ENCODE measurements at regions not wholly inside any gene's neighbourhood (a gene's known extent, or its start where the extent isn't known, plus 50 kb on each side); places are given as distances from the start of the nearest gene placed in this dataset.

DNA sequence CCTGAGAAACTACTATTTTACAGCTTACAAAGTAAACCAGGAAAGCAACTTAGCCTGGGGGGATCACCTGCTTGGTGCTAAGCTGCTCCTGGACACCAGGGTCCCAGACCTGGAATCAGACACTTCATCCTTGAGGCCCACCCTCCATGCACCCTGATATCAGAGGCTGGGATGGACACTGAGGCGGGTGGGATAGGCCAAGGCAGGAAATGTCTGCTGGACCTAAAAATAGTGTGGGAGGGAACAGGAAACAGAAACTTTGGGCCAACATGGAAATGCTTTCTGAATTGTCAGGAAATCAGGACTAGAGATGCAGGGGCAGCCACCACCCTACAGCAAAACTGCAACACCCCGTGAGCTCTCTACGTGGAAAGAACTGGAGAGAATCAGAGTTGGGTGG, 101.5 kb upstream of the PODXL start:
- intact Hi-C loops (cut with DNase I, micrococcal nuclease), result loop anchor here in 1 of 2 experiments (10.0 kb wide), 1 partner anchor 763 kb away; no protein-coding TSS in a partner anchor
- POLR2A ChIA-PET, result no interaction called here

DNA sequence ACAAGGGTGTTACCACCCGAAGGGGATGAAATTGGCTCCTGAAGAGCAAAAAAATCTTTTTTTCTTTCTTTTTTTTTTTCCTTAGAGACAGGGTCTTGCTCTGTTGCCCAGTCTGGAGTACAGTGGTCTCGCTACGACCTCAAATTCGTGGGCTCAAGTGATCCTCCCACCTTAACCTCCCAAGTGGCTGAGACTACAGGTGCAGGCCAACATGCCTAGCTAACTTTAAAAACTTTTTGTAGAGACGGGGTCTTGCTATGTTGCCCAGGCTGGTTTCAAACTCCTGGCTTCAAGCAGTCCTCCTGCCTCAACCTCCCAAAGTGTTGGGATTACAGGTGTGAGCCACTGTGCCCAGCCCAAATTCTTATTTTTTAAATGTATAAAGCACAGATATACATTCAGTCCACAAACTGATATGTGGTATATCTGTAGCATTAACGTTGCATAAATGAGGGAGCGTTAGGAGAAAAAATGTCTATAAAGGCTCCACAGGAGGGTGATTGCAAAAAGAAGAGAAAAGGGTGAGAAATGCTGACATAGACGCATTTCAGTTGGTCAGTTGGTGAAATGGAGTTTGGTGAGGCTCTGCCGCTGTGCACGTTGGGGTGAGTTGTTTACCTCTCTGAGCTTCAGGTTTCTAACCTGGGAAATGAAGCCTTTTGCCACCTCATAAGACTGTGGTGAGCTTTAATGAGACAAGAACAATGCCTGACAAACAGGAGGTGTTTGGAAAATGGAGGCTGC, 100.7 kb upstream of the PODXL start:
- Mint-ChIP-seq H3K27me3 (no peaks in the 10 kb centered on the region), H3K4me1 (ENCODE audit: low read depth) (no peaks in the 10 kb centered on the region)
- CTCF ChIA-PET, result no interaction called here

More for the DNA sequence above, 101.5 kb upstream of the PODXL start:
- Mint-ChIP-seq H3K27me3 (no peaks in the 10 kb centered on the region), H3K27ac (no peak overlapping the region), H3K36me3 (ENCODE audit: low read depth) (no peaks in the 10 kb centered on the region), H3K4me3 (no peak overlapping the region), H3K9me3 (no peaks in the 10 kb centered on the region), H3K4me1 (ENCODE audit: low read depth) (no peaks in the 10 kb centered on the region)
- Histone ChIP-seq H3K9me3 (ENCODE audit: control insufficient read depth in 1 of 2, insufficient read depth in 1 of 2, low read length in 2 of 2) (no peaks in the 10 kb centered on the region), H3K4me3 (ENCODE audit: low read length) (no peak overlapping the region), H3K27me3 (ENCODE audit: control insufficient read depth in 1 of 2, insufficient read depth in 2 of 2, low read length in 2 of 2) (no peaks in the 10 kb centered on the region), H3K4me1 (ENCODE audit: insufficient read depth, low read length) (peaks cover 3% of the 10 kb centered on the region), H3K36me3 (ENCODE audit: insufficient read depth, low read length) (no peaks in the 10 kb centered on the region), H3K27ac (ENCODE audit: low read depth in 1 of 2, low read length in 2 of 2) (no peak overlapping the region)
- no peak for DNase-seq
- no peak for ATAC-seq (ENCODE audit: poor library complexity)
- CTCF ChIA-PET, result no interaction called here
- TF ChIP-seq, protein P1, sequence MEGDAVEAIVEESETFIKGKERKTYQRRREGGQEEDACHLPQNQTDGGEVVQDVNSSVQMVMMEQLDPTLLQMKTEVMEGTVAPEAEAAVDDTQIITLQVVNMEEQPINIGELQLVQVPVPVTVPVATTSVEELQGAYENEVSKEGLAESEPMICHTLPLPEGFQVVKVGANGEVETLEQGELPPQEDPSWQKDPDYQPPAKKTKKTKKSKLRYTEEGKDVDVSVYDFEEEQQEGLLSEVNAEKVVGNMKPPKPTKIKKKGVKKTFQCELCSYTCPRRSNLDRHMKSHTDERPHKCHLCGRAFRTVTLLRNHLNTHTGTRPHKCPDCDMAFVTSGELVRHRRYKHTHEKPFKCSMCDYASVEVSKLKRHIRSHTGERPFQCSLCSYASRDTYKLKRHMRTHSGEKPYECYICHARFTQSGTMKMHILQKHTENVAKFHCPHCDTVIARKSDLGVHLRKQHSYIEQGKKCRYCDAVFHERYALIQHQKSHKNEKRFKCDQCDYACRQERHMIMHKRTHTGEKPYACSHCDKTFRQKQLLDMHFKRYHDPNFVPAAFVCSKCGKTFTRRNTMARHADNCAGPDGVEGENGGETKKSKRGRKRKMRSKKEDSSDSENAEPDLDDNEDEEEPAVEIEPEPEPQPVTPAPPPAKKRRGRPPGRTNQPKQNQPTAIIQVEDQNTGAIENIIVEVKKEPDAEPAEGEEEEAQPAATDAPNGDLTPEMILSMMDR (IDR thresholded peaks at IDR 0.05), result no peak

DNA sequence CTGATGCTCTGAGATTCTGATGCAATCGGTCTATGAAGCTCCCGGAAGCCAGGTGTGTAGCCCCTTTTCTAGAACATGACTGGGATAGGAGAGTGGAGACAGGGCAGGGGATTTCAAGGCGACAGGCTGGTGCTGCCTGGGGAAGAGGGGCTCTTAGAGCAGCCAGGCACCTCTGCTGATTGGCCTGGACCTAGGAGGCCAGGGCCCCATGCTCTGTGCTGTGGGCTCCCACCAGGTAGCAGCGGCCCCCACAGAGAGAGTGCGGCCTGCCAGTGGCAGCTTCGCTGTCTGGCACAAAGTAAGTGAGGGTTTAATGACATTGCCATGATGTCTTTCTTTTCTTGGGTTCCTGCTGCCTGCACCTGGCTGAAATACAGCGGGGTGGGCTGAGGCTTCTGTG, 99.4 kb upstream of the PODXL start:
- H3K4me1 ChIP-seq (ENCODE audit: insufficient read depth, low read length), result peaks cover 3% of the 10 kb centered on the region
- TF ChIP-seq, protein P1 (IDR thresholded peaks at IDR 0.05), result no peak
- DNase-seq (no peak), ATAC-seq (ENCODE audit: poor library complexity) (no peak)
- Mint-ChIP-seq H3K27ac (no peak overlapping the region), H3K36me3 (ENCODE audit: low read depth) (no peaks in the 10 kb centered on the region), H3K4me3 (no peak overlapping the region), H3K9me3 (no peaks in the 10 kb centered on the region), H3K4me1 (ENCODE audit: low read depth) (no peaks in the 10 kb centered on the region), H3K27me3 (peaks cover 7% of the 10 kb centered on the region)
- H3K4me3 ChIP-seq (ENCODE audit: low read length), result no peak overlapping the region
- CTCF ChIA-PET, result no interaction called here
- H3K27ac ChIP-seq (ENCODE audit: low read depth in 1 of 2, low read length in 2 of 2), result no peak overlapping the region
- H3K27me3 ChIP-seq (ENCODE audit: control insufficient read depth in 1 of 2, insufficient read depth in 2 of 2, low read length in 2 of 2), result no peaks in the 10 kb centered on the region
- H3K36me3 ChIP-seq (ENCODE audit: insufficient read depth, low read length), result no peaks in the 10 kb centered on the region
- H3K9me3 ChIP-seq (ENCODE audit: control insufficient read depth in 1 of 2, insufficient read depth in 1 of 2, low read length in 2 of 2), result no peaks in the 10 kb centered on the region
- POLR2A ChIA-PET, result no interaction called here
- intact Hi-C loops (cut with DNase I, micrococcal nuclease), result loop anchor here (2.0 to 10.0 kb wide), 2 partner anchors 143 to 761 kb away; no protein-coding TSS in a partner anchor

More for the DNA sequence above, 100.7 kb upstream of the PODXL start:
- H3K27me3 ChIP-seq (ENCODE audit: control insufficient read depth in 1 of 2, insufficient read depth in 2 of 2, low read length in 2 of 2), result no peaks in the 10 kb centered on the region
- H3K4me1 ChIP-seq (ENCODE audit: insufficient read depth, low read length), result peaks cover 3% of the 10 kb centered on the region
- H3K27ac Mint-ChIP-seq, result no peak overlapping the region
- no peaks in the 10 kb centered on the region for H3K9me3 Mint-ChIP-seq
- H3K9me3 ChIP-seq (ENCODE audit: control insufficient read depth in 1 of 2, insufficient read depth in 1 of 2, low read length in 2 of 2), result no peaks in the 10 kb centered on the region
- H3K4me3 ChIP-seq (ENCODE audit: low read length), result no peak overlapping the region
- POLR2A ChIA-PET, result no interaction called here
- no peaks in the 10 kb centered on the region for H3K36me3 ChIP-seq (ENCODE audit: insufficient read depth, low read length)
- ATAC-seq (ENCODE audit: poor library complexity), result no peak
- no peaks in the 10 kb centered on the region for H3K36me3 Mint-ChIP-seq (ENCODE audit: low read depth)
- no peak overlapping the region for H3K4me3 Mint-ChIP-seq
- DNase-seq, result no peak
- no peak overlapping the region for H3K27ac ChIP-seq (ENCODE audit: low read depth in 1 of 2, low read length in 2 of 2)
- intact Hi-C loops (cut with DNase I, micrococcal nuclease), result loop anchor here in 1 of 2 experiments (10.0 kb wide), 1 partner anchor 762 kb away; no protein-coding TSS in a partner anchor
- TF ChIP-seq, protein P1 (IDR thresholded peaks at IDR 0.05), result no peak
